HEK293 (cell line): ENCODE measurements at regions not wholly inside any gene's neighbourhood (a gene's known extent, or its start where the extent isn't known, plus 50 kb on each side); places are given as distances from the start of the nearest gene placed in this dataset.

ENCODE experiments used
- CTCF ChIA-PET: fragments of 350-600 bp; formaldehyde crosslinking; extraction: SDS; loops from one replicate; lab custom pipeline; 2021; ENCODE audit warnings: antibody characterized with exemption; lab: Yijun Ruan, JAX
- POLR2A ChIA-PET: fragments of 300-600 bp; formaldehyde crosslinking; extraction: SDS; loops from one replicate; lab custom pipeline; 2020; ENCODE audit warnings: antibody characterized with exemption, inconsistent platforms; lab: Yijun Ruan, JAX
- H3K27ac ChIP-seq: fragments of 200-500 bp; sonication (Bioruptor generic); 2 replicates; pipeline ENCODE4 v1.5.1; 2014; ENCODE audit warnings: low read depth, low read length, control low read depth, inconsistent platforms; ENCODE audit errors: extremely low read depth
- H3K36me3 ChIP-seq, 2 experiments: fragments of 200-500 bp in 1 of 2; sonication (Bioruptor generic) in 1 of 2; 1 replicate in 1 of 2; 2 replicates in 1 of 2; pipeline ENCODE4 v1.5.1; 2014 to 2017; ENCODE audit warnings: inconsistent platforms in 2 of 2, low read length in 2 of 2; ENCODE audit not compliant: control insufficient read depth in 2 of 2, insufficient read depth in 1 of 2
- H3K4me1 ChIP-seq: fragments of 200-500 bp; sonication (Bioruptor generic); 2 replicates; pipeline ENCODE4 v1.5.1; 2014; ENCODE audit warnings: mild to moderate bottlenecking, low read length, inconsistent platforms; ENCODE audit not compliant: control insufficient read depth, insufficient read depth
- H3K4me3 ChIP-seq: 2 replicates; pipeline ENCODE4 v1.5.1; 2011; ENCODE audit warnings: low read depth, mild to moderate bottlenecking, control low read depth, low read length, moderate library complexity
- H3K9me3 ChIP-seq: fragments of 200-500 bp; sonication (Bioruptor generic); 2 replicates; pipeline ENCODE4 v1.5.1; 2014; ENCODE audit warnings: low read depth, low read length, inconsistent platforms; ENCODE audit not compliant: control insufficient read depth, insufficient read depth
- BCL6B ChIP-seq: fragments of 450-650 bp; formaldehyde crosslinking; IDR thresholded peaks from 2 replicates; pipeline ENCODE4 v1.5.1; 2017; ENCODE audit warnings: missing biosample characterization, missing genetic modification characterization
- EGR2 ChIP-seq: fragments of 450-650 bp; formaldehyde crosslinking; IDR thresholded peaks from 2 replicates; pipeline ENCODE4 v1.5.1; 2016; ENCODE audit warnings: low read depth, missing biosample characterization, missing genetic modification characterization
- GLI4 ChIP-seq: fragments of 450-650 bp; formaldehyde crosslinking; IDR thresholded peaks from 2 replicates; pipeline ENCODE4 v1.5.1; 2016; ENCODE audit warnings: missing biosample characterization, missing genetic modification characterization
- GLIS2 ChIP-seq: fragments of 450-650 bp; formaldehyde crosslinking; IDR thresholded peaks from 2 replicates; pipeline ENCODE4 v1.5.1; 2016; ENCODE audit warnings: missing biosample characterization, missing genetic modification characterization
- HOXC10 ChIP-seq: sonication (generic); formaldehyde crosslinking; IDR thresholded peaks from 2 replicates; pipeline ENCODE4 v1.8.1; 2023; ENCODE audit warnings: mild to moderate bottlenecking, missing genetic modification reagents
- IKZF3 ChIP-seq: fragments of 450-650 bp; IDR thresholded peaks from 2 replicates; pipeline ENCODE4 v1.5.0; 2018; ENCODE audit warnings: missing biosample characterization, mild to moderate bottlenecking, missing genetic modification characterization, moderate library complexity
- SALL2 ChIP-seq: fragments of 450-650 bp; formaldehyde crosslinking; IDR thresholded peaks from 2 replicates; pipeline ENCODE4 v1.5.0; 2017; ENCODE audit warnings: missing biosample characterization, mild to moderate bottlenecking, missing genetic modification characterization, borderline replicate concordance
- SCRT2 ChIP-seq: fragments of 450-650 bp; formaldehyde crosslinking; IDR thresholded peaks from 2 replicates; pipeline ENCODE4 v1.5.1; 2016; ENCODE audit warnings: missing biosample characterization, missing genetic modification characterization
- SP2 ChIP-seq: fragments of 450-650 bp; formaldehyde crosslinking; IDR thresholded peaks from 2 replicates; pipeline ENCODE4 v1.5.1; 2016; ENCODE audit warnings: missing biosample characterization, missing genetic modification characterization
- ZBTB17 ChIP-seq: fragments of 450-650 bp; formaldehyde crosslinking; IDR thresholded peaks from 2 replicates; pipeline ENCODE4 v1.5.1; 2016; ENCODE audit warnings: missing biosample characterization, missing genetic modification characterization
- ZBTB48 ChIP-seq: fragments of 450-650 bp; formaldehyde crosslinking; IDR thresholded peaks from 2 replicates; pipeline ENCODE4 v1.5.1; 2016; ENCODE audit warnings: missing biosample characterization, missing genetic modification characterization
- ZEB2 ChIP-seq: fragments of 450-650 bp; formaldehyde crosslinking; IDR thresholded peaks from 2 replicates; pipeline ENCODE4 v1.5.1; 2016; ENCODE audit warnings: missing biosample characterization, missing genetic modification characterization
- ZNF138 ChIP-seq: fragments of 450-650 bp; formaldehyde crosslinking; IDR thresholded peaks from 2 replicates; pipeline ENCODE4 v1.5.1; 2016; ENCODE audit warnings: missing biosample characterization, missing genetic modification characterization, borderline replicate concordance
- ZNF214 ChIP-seq: fragments of 450-650 bp; formaldehyde crosslinking; IDR thresholded peaks from 2 replicates; pipeline ENCODE4 v1.5.1; 2017; ENCODE audit warnings: missing biosample characterization, mild to moderate bottlenecking, missing genetic modification characterization, borderline replicate concordance
- ZNF248 ChIP-seq: fragments of 450-650 bp; formaldehyde crosslinking; IDR thresholded peaks from 2 replicates; pipeline ENCODE4 v1.5.1; 2017; ENCODE audit warnings: missing biosample characterization, missing genetic modification characterization
- ZNF311 ChIP-seq: fragments of 450-650 bp; formaldehyde crosslinking; IDR thresholded peaks from 2 replicates; pipeline ENCODE4 v1.5.1; 2017; ENCODE audit warnings: missing biosample characterization, missing genetic modification characterization, borderline replicate concordance
- ZNF366 ChIP-seq: fragments of 450-650 bp; formaldehyde crosslinking; conservative IDR thresholded peaks from 2 replicates; pipeline ENCODE4 v1.5.1; 2016; ENCODE audit warnings: missing biosample characterization, missing genetic modification characterization
- ZNF404 ChIP-seq: fragments of 450-650 bp; formaldehyde crosslinking; IDR thresholded peaks from 2 replicates; pipeline ENCODE4 v1.5.1; 2017; ENCODE audit warnings: missing biosample characterization, missing genetic modification characterization
- ZNF48 ChIP-seq: fragments of 450-650 bp; formaldehyde crosslinking; IDR thresholded peaks from 2 replicates; pipeline ENCODE4 v1.5.1; 2016; ENCODE audit warnings: missing biosample characterization, missing genetic modification characterization
- ZNF513 ChIP-seq: fragments of 450-650 bp; IDR thresholded peaks from 2 replicates; pipeline ENCODE4 v1.5.1; 2018; ENCODE audit warnings: missing biosample characterization, missing genetic modification characterization
- ZNF558 ChIP-seq: fragments of 450-650 bp; formaldehyde crosslinking; IDR thresholded peaks from 2 replicates; pipeline ENCODE4 v1.5.1; 2016; ENCODE audit warnings: missing biosample characterization, missing genetic modification characterization
- ZNF664 ChIP-seq: fragments of 450-650 bp; formaldehyde crosslinking; IDR thresholded peaks from 2 replicates; pipeline ENCODE4 v1.5.1; 2016; ENCODE audit warnings: missing biosample characterization, missing genetic modification characterization
- ZNF791 ChIP-seq: fragments of 450-650 bp; formaldehyde crosslinking; IDR thresholded peaks from 2 replicates; pipeline ENCODE4 v1.5.1; 2016; ENCODE audit warnings: missing biosample characterization, missing genetic modification characterization
- ZNF792 ChIP-seq: fragments of 450-650 bp; formaldehyde crosslinking; IDR thresholded peaks from 2 replicates; pipeline ENCODE4 v1.5.1; 2016; ENCODE audit warnings: missing biosample characterization, missing genetic modification characterization
- ZNF843 ChIP-seq: fragments of 450-650 bp; formaldehyde crosslinking; IDR thresholded peaks from 2 replicates; pipeline ENCODE4 v1.5.1; 2016; ENCODE audit warnings: missing biosample characterization, missing genetic modification characterization
- ZSCAN23 ChIP-seq: fragments of 450-650 bp; formaldehyde crosslinking; IDR thresholded peaks from 2 replicates; pipeline ENCODE4 v1.5.1; 2016; ENCODE audit warnings: missing biosample characterization, missing genetic modification characterization
- TF ChIP-seq, protein P1 (sequence below): fragments of 450-650 bp; formaldehyde crosslinking; IDR thresholded peaks from 2 replicates; pipeline ENCODE4 v1.5.1; 2016; ENCODE audit warnings: missing biosample characterization, missing genetic modification characterization
- TF ChIP-seq, protein P2 (sequence below): fragments of 450-650 bp; formaldehyde crosslinking; IDR thresholded peaks from 2 replicates; pipeline ENCODE4 v1.5.1; 2016; ENCODE audit warnings: missing biosample characterization, missing genetic modification characterization

DNA sequence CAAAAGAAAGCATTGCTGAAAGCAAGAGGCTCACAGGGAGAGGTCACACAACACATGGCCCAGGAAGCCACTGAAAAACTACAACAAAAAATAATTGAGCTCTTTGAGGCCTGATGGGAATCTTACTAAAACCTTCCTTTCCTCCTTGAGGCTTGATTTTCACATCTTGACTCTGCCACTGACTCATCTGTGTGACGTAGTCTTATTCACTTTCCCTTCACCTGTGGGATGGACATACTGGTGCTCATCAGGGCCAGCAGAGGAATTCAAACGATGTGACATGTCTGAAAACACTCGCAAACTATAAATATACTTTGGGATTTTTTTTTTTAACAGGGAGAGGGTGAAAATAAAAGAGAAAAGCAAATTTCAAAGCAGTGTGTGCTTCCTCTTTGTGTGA lies 78.3 kb upstream of the ASIC2 start:
- TF ChIP-seq ZNF558: no peak
- TF ChIP-seq ZBTB48 (tag by site-specific recombination): no peak
- TF ChIP-seq, protein P1, sequence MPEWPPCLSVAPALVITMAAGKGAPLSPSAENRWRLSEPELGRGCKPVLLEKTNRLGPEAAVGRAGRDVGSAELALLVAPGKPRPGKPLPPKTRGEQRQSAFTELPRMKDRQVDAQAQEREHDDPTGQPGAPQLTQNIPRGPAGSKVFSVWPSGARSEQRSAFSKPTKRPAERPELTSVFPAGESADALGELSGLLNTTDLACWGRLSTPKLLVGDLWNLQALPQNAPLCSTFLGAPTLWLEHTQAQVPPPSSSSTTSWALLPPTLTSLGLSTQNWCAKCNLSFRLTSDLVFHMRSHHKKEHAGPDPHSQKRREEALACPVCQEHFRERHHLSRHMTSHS (tag by site-specific recombination): no peak
- no peak for TF ChIP-seq EGR2 (tag by site-specific recombination)
- TF ChIP-seq, protein P2, sequence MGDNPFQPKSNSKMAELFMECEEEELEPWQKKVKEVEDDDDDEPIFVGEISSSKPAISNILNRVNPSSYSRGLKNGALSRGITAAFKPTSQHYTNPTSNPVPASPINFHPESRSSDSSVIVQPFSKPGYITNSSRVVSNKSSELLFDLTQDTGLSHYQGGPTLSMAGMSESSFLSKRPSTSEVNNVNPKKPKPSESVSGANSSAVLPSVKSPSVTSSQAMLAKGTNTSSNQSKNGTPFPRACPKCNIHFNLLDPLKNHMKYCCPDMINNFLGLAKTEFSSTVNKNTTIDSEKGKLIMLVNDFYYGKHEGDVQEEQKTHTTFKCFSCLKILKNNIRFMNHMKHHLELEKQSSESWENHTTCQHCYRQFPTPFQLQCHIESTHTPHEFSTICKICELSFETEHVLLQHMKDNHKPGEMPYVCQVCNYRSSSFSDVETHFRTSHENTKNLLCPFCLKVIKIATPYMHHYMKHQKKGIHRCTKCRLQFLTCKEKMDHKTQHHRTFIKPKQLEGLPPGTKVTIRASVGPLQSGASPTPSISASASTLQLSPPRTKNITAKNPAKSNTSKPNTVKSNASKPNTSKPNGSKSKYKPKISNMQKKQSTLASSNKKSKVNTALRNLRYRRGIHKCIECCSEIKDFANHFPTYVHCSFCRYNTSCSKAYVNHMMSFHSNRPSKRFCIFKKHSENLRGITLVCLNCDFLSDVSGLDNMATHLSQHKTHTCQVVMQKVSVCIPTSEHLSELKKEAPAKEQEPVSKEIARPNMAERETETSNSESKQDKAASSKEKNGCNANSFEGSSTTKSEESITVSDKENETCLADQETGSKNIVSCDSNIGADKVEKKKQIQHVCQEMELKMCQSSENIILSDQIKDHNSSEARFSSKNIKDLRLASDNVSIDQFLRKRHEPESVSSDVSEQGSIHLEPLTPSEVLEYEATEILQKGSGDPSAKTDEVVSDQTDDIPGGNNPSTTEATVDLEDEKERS (tag by site-specific recombination): no peak
- no peak for TF ChIP-seq GLI4 (tag by site-specific recombination)
- no peak for TF ChIP-seq ZNF404 (tag by site-specific recombination)
- no peak for TF ChIP-seq ZNF311 (tag by site-specific recombination)
- no peak for TF ChIP-seq GLIS2 (tag by site-specific recombination)
- TF ChIP-seq SP2: no peak
- TF ChIP-seq BCL6B: no peak
- TF ChIP-seq ZSCAN23 (tag by site-specific recombination): no peak
- TF ChIP-seq ZNF214 (tag by site-specific recombination): no peak
- TF ChIP-seq IKZF3: no peak
- no peak for TF ChIP-seq HOXC10
- TF ChIP-seq ZNF513 (tag by site-specific recombination): no peak
- no peak for TF ChIP-seq ZNF248 (tag by site-specific recombination)
- TF ChIP-seq, all 188 proteins: peak for 0
- ChIA-PET POLR2A (no interaction called here), CTCF (interaction anchor here (0.6 kb wide), 1 partner anchor 40 kb away, joined by 3 read pairs; no protein-coding TSS in a partner anchor)
- Histone ChIP-seq H3K27ac (no peak overlapping the region), H3K9me3 (no peaks in the 10 kb centered on the region), H3K4me3 (no peak overlapping the region), H3K4me1 (no peaks in the 10 kb centered on the region), H3K36me3 (no peaks in the 10 kb centered on the region)

DNA sequence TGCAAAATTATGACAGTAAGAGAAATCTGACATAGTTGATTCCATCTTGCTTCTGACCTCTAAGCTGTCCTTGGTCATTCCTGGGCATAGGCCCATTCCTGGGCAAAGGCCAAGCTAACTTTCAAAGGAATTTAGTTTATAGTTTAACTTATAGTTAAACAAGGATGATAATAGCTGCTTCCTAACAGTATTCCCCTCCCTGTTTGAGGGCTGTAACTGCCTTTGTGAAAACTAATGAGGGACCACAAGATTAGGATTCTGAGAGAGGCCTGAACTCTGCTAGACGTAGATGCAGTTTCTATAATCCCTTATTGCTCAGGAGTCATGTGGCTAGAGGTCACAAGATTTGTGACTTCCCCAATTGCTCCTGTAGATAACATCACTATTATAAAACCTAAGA lies 80.2 kb upstream of the ASIC2 start:
- Histone ChIP-seq H3K4me3 (no peak overlapping the region), H3K4me1 (no peaks in the 10 kb centered on the region), H3K36me3 (no peaks in the 10 kb centered on the region), H3K27ac (no peak overlapping the region), H3K9me3 (no peaks in the 10 kb centered on the region)
- ChIA-PET POLR2A (no interaction called here), CTCF (no interaction called here)
- TF ChIP-seq ZNF792 (tag by site-specific recombination) (no peak), ZNF843 (tag by site-specific recombination) (no peak), ZNF664 (tag by site-specific recombination) (no peak), ZBTB17 (tag by site-specific recombination) (no peak), ZEB2 (no peak), ZNF138 (tag by site-specific recombination) (no peak), HOXC10 (no peak), ZNF791 (tag by site-specific recombination) (no peak), SALL2 (no peak), SCRT2 (tag by site-specific recombination) (no peak), ZNF48 (tag by site-specific recombination) (no peak), ZNF366 (tag by site-specific recombination) (no peak)
